SH-SY5Y (cell line): ENCODE measurements at regions not wholly inside any gene's neighbourhood (a gene's known extent, or its start where the extent isn't known, plus 50 kb on each side); places are given as distances from the start of the nearest gene placed in this dataset.

Experiments
- GATA2 ChIP-seq: IDR thresholded peaks from 2 replicates; pipeline ENCODE4 v1.6.1; 2011; ENCODE audit warnings: mild to moderate bottlenecking, low read depth, low read length
- GATA3 ChIP-seq: IDR thresholded peaks from 2 replicates; pipeline ENCODE4 v1.6.1; 2011; ENCODE audit warnings: low read depth, mild to moderate bottlenecking, low read length, moderate library complexity

DNA sequence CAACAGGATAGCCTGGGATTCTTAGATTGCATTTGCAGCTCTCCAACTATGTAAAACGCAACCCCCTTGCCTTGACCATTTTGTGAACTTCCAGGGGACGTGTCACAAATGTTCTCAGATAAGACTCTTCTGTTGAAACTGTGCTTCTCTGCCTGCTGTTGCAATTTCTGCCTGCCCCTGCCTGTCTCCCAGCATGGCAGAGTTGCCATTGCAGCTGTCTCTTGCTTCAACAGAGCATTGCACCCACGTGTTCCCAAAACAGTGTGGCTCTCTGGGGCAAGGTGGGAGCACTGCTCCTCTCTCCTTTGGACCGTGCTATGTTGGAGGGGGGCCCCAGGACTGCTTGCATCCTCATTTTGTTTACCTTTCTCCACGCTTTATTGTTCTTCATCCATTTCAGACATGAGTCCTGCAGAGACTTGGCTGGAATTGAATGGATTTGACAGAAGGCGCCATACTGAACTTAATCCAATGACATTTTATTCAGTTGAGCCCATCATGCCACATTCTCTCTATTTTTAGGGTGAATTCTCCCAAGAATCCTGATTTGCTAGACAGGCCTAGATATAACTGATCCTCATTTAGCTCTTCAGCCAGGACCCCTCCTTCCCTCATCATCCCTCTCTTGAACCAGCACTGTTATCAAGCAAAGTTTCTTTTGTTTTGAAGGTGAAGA lies 90.7 kb downstream of the MAT2B start:
- TF ChIP-seq GATA3 (no peak), GATA2 (no peak)
